D721Med (cell line): ENCODE measurements at regions not wholly inside any gene's neighbourhood (a gene's known extent, or its start where the extent isn't known, plus 50 kb on each side); places are given as distances from the start of the nearest gene placed in this dataset.

ENCODE experiments used
- DNase-seq: peaks from one replicate; pipeline ENCODE4 v3.0.0; 2011; ENCODE audit warnings: low spot score; ENCODE audit not compliant: insufficient read length
- FAIRE-seq: peaks from 2 replicates; lab custom pipeline; 2011; peaks lifted over from hg19 to GRCh38; lab: Jason Lieb, UNC
- TF ChIP-seq, protein P1 (sequence below): IDR thresholded peaks from 2 replicates; pipeline ENCODE4 v1.5.1; 2012; ENCODE audit warnings: mild to moderate bottlenecking, control low read depth; ENCODE audit not compliant: insufficient read depth; ENCODE audit errors: missing control alignments

DNA sequence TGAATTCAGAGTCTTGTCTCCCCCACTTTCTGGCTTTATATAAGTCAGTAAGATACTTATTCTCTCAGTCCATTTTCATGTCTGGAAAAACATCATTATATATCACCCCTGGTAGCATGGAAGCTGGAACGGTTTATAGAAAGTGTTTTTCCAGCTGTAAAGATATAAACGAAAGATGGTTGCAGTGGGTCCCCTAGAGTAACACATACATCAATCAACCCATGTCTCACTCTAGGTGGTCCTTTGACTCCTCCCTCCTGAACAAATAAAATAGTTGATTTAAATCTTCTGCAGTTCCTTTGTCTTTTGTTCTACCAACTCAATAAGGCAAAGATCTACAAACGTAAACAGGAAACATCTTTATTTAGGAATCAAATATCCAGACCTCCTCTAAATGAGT lies 1306.1 kb upstream of the TENM3 start:
- no peak for FAIRE-seq
- DNase-seq: no peak
- TF ChIP-seq, protein P1, sequence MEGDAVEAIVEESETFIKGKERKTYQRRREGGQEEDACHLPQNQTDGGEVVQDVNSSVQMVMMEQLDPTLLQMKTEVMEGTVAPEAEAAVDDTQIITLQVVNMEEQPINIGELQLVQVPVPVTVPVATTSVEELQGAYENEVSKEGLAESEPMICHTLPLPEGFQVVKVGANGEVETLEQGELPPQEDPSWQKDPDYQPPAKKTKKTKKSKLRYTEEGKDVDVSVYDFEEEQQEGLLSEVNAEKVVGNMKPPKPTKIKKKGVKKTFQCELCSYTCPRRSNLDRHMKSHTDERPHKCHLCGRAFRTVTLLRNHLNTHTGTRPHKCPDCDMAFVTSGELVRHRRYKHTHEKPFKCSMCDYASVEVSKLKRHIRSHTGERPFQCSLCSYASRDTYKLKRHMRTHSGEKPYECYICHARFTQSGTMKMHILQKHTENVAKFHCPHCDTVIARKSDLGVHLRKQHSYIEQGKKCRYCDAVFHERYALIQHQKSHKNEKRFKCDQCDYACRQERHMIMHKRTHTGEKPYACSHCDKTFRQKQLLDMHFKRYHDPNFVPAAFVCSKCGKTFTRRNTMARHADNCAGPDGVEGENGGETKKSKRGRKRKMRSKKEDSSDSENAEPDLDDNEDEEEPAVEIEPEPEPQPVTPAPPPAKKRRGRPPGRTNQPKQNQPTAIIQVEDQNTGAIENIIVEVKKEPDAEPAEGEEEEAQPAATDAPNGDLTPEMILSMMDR: no peak

- FAIRE-seq (no peak), DNase-seq (no peak)
- TF ChIP-seq, protein P1: no peak
Observed at GRCh38 chr4:180940680-180941079, 1302.5 kb upstream of the TENM3 start.

DNA sequence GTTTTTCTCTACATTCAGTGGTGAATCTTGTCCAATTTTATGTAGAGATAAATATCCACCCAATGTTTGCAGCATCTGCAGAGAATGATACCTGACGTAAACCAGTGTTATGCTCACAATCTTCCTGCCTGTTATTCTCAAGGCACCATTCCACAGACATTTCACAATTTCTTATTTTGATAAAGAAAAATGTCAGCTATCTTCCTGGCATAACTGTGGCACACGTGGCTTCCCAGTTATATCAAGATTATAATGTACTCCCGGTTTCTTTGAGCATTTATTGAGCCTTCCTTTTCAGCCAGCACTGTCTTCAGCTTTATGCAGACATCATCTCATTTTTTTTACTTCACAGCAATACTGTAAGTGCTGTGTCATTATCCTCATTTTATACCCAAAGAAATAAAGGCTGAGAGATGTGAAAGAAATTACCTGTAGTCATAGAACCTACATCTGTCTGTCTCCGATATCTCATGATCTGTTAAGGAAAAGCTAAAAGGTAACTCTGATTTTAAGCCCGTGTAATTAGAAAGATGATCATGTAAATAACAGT lies 1300.8 kb upstream of the TENM3 start:
- DNase-seq: no peak
- FAIRE-seq: no peak
- TF ChIP-seq, protein P1: no peak

- TF ChIP-seq, protein P1: no peak
- FAIRE-seq (no peak), DNase-seq (no peak)
Observed at GRCh38 chr4:180946188-180946587, 1297.0 kb upstream of the TENM3 start.

DNA sequence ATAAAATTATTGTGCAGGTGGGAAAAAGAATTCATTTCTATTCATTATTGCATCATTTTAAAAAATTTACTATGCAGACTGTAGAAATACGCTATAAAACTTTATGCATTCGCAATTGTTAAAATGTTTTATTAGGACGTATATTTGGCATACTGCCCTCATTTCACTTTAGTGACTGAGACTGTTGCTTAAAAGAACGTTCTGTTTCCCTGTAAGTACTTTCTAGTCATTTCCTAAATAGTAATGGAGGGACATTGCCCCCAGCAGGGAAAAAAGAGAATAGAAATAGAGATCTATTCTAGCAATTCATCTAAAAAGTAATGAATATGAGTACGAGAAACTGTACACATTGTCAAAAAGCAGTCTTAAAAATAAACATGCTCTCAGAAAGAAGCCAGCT lies 1295.8 kb upstream of the TENM3 start:
- DNase-seq (no peak), FAIRE-seq (no peak)

GRCh38 chr4:180949424-180950213 lies 1293.6 kb upstream of the TENM3 start:
- DNase-seq (no peak), FAIRE-seq (no peak)

More for the DNA sequence above, 1295.8 kb upstream of the TENM3 start:
- TF ChIP-seq, protein P1: no peak

More at GRCh38 chr4:180949424-180950213, 1293.6 kb upstream of the TENM3 start:
- TF ChIP-seq, protein P1: no peak
